ENCODE measurements at regions not wholly inside any gene's neighbourhood (a gene's known extent, or its start where the extent isn't known, plus 50 kb on each side); places are given as distances from the start of the nearest gene placed in this dataset.
"Not testable (repeated sequence)": the region's sequence is repeated elsewhere in the genome, so short reads cannot be mapped to it uniquely, and the experiment has no call there.

GRCh38 chr5:92760550-92760949 lies 820.5 kb downstream of the NR2F1-AS1 start:
- DNase-seq, result no peak

GRCh38 chr5:92758552-92758951 lies 822.5 kb downstream of the NR2F1-AS1 start:
- DNase-seq, result no peak

- no peak for DNase-seq
Measured at GRCh38 chr5:92749943-92750342, 831.1 kb downstream of the NR2F1-AS1 start.

GRCh38 chr5:92748072-92748676 lies 832.8 kb downstream of the NR2F1-AS1 start:
- DNase-seq, result no peak

- no peak for DNase-seq
Measured at GRCh38 chr5:92741906-92742305, 839.1 kb downstream of the NR2F1-AS1 start.

GRCh38 chr5:92734211-92734940 lies 846.6 kb downstream of the NR2F1-AS1 start:
- DNase-seq, result no peak

- DNase-seq, result no peak
Measured at GRCh38 chr5:92730486-92730885, 850.5 kb downstream of the NR2F1-AS1 start.

GRCh38 chr5:92729088-92729487 lies 851.9 kb downstream of the NR2F1-AS1 start:
- no peak for DNase-seq

GRCh38 chr5:92715946-92716520 lies 865.0 kb downstream of the NR2F1-AS1 start:
- no peak for DNase-seq

GRCh38 chr5:92713826-92714225 lies 867.2 kb downstream of the NR2F1-AS1 start:
- DNase-seq, result no peak

- no peak for DNase-seq
Measured at GRCh38 chr5:92713335-92713743, 867.7 kb downstream of the NR2F1-AS1 start.

- no peak for DNase-seq
Measured at GRCh38 chr5:92711956-92712355, 869.1 kb downstream of the NR2F1-AS1 start.

- no peak for DNase-seq
Measured at GRCh38 chr5:92704590-92704989, 876.4 kb downstream of the NR2F1-AS1 start.

GRCh38 chr5:92703976-92704375 lies 877.0 kb downstream of the NR2F1-AS1 start:
- no peak for DNase-seq

GRCh38 chr5:92695123-92696003 lies 885.7 kb downstream of the NR2F1-AS1 start:
- no peak for DNase-seq

- DNase-seq, result no peak
Measured at GRCh38 chr5:92694067-92694466, 887.0 kb downstream of the NR2F1-AS1 start.

- DNase-seq, result not testable (repeated sequence)
Measured at GRCh38 chr5:92691955-92692354, 889.1 kb downstream of the NR2F1-AS1 start.

GRCh38 chr5:92687821-92688722 lies 892.9 kb downstream of the NR2F1-AS1 start:
- peak; percentile 1 for DNase-seq

GRCh38 chr5:92678640-92679039 lies 902.4 kb downstream of the NR2F1-AS1 start:
- DNase-seq, result no peak

GRCh38 chr5:92676215-92677165 lies 904.5 kb downstream of the NR2F1-AS1 start:
- no peak for DNase-seq

GRCh38 chr5:92674321-92674720 lies 906.7 kb downstream of the NR2F1-AS1 start:
- no peak for DNase-seq

Data from NCI-H2171 treated with DMSO at 0.1 percent for 48 hours (cell line).